ENCODE measurements at regions not wholly inside any gene's neighbourhood (a gene's known extent, or its start where the extent isn't known, plus 50 kb on each side); places are given as distances from the start of the nearest gene placed in this dataset.

DNA sequence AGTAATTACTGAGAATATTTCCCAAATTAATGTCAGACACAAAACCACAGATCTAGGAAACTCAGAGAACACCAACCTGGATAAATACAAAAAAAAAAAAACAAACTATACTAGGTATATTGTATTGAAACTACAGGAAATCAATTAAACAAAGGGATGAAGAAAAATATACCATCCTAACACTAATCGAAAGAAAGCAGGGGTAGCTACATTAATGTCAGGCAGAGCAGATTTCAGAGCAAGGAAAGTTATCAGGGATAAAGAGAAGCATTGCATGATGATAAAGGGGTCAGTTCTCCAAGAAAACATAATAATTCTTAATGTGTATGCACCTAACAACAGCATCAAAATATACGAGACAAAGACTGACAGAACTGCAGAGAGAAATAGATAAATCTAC lies 89.9 kb downstream of the TOMM20 start:
- TF ChIP-seq, protein P1, sequence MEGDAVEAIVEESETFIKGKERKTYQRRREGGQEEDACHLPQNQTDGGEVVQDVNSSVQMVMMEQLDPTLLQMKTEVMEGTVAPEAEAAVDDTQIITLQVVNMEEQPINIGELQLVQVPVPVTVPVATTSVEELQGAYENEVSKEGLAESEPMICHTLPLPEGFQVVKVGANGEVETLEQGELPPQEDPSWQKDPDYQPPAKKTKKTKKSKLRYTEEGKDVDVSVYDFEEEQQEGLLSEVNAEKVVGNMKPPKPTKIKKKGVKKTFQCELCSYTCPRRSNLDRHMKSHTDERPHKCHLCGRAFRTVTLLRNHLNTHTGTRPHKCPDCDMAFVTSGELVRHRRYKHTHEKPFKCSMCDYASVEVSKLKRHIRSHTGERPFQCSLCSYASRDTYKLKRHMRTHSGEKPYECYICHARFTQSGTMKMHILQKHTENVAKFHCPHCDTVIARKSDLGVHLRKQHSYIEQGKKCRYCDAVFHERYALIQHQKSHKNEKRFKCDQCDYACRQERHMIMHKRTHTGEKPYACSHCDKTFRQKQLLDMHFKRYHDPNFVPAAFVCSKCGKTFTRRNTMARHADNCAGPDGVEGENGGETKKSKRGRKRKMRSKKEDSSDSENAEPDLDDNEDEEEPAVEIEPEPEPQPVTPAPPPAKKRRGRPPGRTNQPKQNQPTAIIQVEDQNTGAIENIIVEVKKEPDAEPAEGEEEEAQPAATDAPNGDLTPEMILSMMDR (IDR thresholded peaks at IDR 0.05; ENCODE audit: partially characterized antibody, unreplicated experiment), result no peak
- Mint-ChIP-seq H3K27me3 (ENCODE audit: unreplicated experiment) (peaks cover 3% of the 10 kb centered on the region), H3K27ac (ENCODE audit: unreplicated experiment) (no peak overlapping the region), H3K36me3 (ENCODE audit: unreplicated experiment) (peaks cover 12% of the 10 kb centered on the region), H3K9me3 (ENCODE audit: unreplicated experiment) (peaks cover 12% of the 10 kb centered on the region), H3K4me1 (ENCODE audit: low read depth, unreplicated experiment) (no peaks in the 10 kb centered on the region), H3K4me3 (ENCODE audit: unreplicated experiment) (no peak overlapping the region)
- no peak for DNase-seq

DNA sequence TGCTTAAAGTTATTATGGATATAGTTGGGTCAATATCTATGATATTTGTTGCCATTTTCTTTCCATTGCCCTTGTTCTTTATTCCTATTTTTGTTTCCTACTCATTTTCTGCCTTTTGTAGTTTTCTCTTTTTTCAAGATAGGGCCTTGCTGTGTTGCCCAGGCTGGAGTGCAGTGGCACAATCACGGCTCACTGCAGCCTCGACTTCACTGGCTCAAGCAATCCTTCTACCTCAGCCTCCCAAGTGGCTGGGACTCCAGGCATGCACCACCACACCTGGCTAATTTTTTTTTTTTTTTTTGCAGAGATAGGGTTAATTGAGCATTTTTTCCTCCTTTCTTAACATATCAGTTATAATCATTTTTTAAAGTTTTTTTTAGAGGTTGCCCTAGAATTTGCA lies 92.7 kb downstream of the TOMM20 start:
- no peak overlapping the region for H3K27ac Mint-ChIP-seq (ENCODE audit: unreplicated experiment)
- H3K4me3 Mint-ChIP-seq (ENCODE audit: unreplicated experiment), result no peak overlapping the region
- H3K36me3 Mint-ChIP-seq (ENCODE audit: unreplicated experiment), result peaks cover 16% of the 10 kb centered on the region
- peaks cover 3% of the 10 kb centered on the region for H3K27me3 Mint-ChIP-seq (ENCODE audit: unreplicated experiment)
- no peak for DNase-seq
- TF ChIP-seq, protein P1 (IDR thresholded peaks at IDR 0.05; ENCODE audit: partially characterized antibody, unreplicated experiment), result no peak
- no peaks in the 10 kb centered on the region for H3K4me1 Mint-ChIP-seq (ENCODE audit: low read depth, unreplicated experiment)
- peaks cover 10% of the 10 kb centered on the region for H3K9me3 Mint-ChIP-seq (ENCODE audit: unreplicated experiment)

DNA sequence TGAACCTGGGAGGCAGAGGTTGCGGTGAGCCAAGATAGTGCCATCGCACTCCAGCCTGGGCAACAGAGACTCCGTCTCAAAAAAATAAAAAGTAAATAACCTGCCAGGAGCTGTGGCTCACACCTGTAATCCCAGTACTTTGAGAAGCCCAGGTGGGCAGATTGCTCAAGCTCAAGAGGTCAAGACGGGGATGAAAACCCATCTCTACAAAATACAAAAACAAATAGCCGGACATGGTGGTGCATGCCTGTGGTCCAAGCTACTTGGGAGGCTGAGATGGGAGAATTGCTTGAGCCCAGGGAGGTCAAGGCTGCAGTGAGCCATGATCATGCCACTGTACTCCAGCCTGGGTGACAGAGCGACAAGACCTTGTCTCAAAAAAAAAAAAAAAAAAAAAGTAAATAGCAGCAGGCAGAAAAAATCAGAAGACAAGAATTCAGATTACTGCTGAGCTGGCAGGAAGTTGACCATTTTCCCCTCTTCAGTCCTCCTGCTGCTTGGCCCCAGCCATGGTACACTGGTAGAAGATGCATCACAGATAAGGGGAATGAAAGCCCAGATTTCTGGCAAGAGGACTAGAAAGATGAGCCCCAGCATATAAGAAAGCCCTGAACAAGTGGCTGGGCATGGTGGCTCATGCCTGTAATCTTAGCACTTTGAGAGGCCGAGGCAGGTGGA lies 97.6 kb downstream of the TOMM20 start:
- Mint-ChIP-seq H3K9me3 (ENCODE audit: unreplicated experiment) (peaks cover 4% of the 10 kb centered on the region), H3K27me3 (ENCODE audit: unreplicated experiment) (no peaks in the 10 kb centered on the region), H3K27ac (ENCODE audit: unreplicated experiment) (no peak overlapping the region), H3K4me1 (ENCODE audit: low read depth, unreplicated experiment) (no peaks in the 10 kb centered on the region), H3K4me3 (ENCODE audit: unreplicated experiment) (no peak overlapping the region), H3K36me3 (ENCODE audit: unreplicated experiment) (peaks cover 11% of the 10 kb centered on the region)
- no peak for DNase-seq
- TF ChIP-seq, protein P1 (IDR thresholded peaks at IDR 0.05; ENCODE audit: partially characterized antibody, unreplicated experiment), result no peak

DNA sequence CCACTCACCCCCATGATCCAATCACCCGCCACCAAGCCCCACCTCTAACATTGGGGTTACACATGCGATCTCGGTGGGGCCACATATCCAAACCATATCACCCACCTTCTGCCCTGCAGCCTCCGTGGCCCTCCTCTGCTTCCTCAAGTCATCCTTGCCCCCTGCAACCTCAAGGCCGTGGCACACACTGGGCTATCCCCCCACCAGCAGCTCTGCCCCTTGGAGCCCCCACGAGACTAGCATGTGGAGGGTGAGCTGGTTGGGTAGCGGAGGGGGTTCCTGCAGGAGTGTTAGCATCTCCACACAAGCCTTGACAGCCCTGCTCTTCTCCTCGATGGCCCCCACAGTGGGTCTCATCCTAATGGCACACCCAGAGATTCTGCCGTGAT lies 100.8 kb downstream of the TOMM20 start:
- Mint-ChIP-seq H3K9me3 (ENCODE audit: unreplicated experiment) (peaks cover 2% of the 10 kb centered on the region), H3K36me3 (ENCODE audit: unreplicated experiment) (peaks cover 11% of the 10 kb centered on the region), H3K4me1 (ENCODE audit: low read depth, unreplicated experiment) (peaks cover 11% of the 10 kb centered on the region), H3K27ac (ENCODE audit: unreplicated experiment) (no peak overlapping the region), H3K27me3 (ENCODE audit: unreplicated experiment) (no peaks in the 10 kb centered on the region), H3K4me3 (ENCODE audit: unreplicated experiment) (no peak overlapping the region)
- DNase-seq, result no peak
- TF ChIP-seq, protein P1 (IDR thresholded peaks at IDR 0.05; ENCODE audit: partially characterized antibody, unreplicated experiment), result no peak

DNA sequence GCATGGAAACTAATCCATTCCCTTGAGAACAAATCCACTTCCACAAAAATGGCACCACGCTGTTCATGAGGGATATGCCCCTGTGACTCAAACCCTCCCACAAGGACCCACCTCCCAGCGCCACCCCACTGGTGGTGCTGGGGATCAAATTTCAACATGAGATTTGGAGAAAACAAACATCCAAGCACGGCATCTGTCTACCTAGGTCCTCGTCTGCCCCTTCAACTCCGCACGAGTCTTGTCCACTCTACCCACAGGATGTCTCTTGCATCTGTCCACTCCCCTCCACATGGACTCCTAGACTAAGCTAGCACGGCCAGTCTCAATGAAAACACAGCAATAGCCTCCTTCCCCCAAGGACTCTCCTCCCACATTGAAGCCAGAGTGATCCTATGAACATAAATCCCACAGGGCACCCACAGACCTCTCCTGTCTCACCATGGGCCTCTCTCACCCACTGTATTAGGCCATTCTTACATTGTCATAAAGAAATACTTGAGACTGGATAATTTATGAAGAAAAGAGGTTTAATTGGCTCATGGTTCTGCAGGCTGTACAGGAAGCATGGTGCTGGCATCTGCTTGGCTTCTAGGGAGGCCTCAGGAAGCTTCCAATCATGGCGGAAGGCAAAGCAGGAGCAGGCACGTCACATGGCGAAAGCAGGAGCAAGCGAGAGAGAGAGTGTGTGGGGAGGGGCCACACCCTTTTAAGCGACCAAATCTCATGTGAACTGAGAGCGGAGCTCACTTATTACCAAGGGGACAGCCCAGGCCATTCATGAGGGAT lies 101.4 kb downstream of the TOMM20 start:
- H3K9me3 Mint-ChIP-seq (ENCODE audit: unreplicated experiment), result peaks cover 2% of the 10 kb centered on the region
- H3K4me1 Mint-ChIP-seq (ENCODE audit: low read depth, unreplicated experiment), result peaks cover 15% of the 10 kb centered on the region
- no peak overlapping the region for H3K4me3 Mint-ChIP-seq (ENCODE audit: unreplicated experiment)
- no peaks in the 10 kb centered on the region for H3K27me3 Mint-ChIP-seq (ENCODE audit: unreplicated experiment)
- H3K36me3 Mint-ChIP-seq (ENCODE audit: unreplicated experiment), result peaks cover 10% of the 10 kb centered on the region
- no peak for DNase-seq
- TF ChIP-seq, protein P1 (IDR thresholded peaks at IDR 0.05; ENCODE audit: partially characterized antibody, unreplicated experiment), result no peak
- no peak overlapping the region for H3K27ac Mint-ChIP-seq (ENCODE audit: unreplicated experiment)
